CD14-positive monocyte (primary cell): ENCODE measurements at regions not wholly inside any gene's neighbourhood (a gene's known extent, or its start where the extent isn't known, plus 50 kb on each side); places are given as distances from the start of the nearest gene placed in this dataset.

Experiments used
- DNase-seq, 3 donors: peaks; one replicate each; pipeline ENCODE4 v3.0.0-alpha.2; 2011 to 2022
- H2AFZ ChIP-seq: 2 replicates; pipeline ENCODE4 v1.6.0; 2012; ENCODE audit warnings: mild to moderate bottlenecking, low read depth, low read length, inconsistent platforms; ENCODE audit not compliant: insufficient read depth, poor library complexity, severe bottlenecking
- H3K27ac ChIP-seq, 2 donors: 1 replicate in 1 of 2; 2 replicates in 1 of 2; pipeline ENCODE4 v1.5.1; 2012 to 2013; ENCODE audit warnings: low read length in 2 of 2, control low read depth in 1 of 2, inconsistent platforms in 1 of 2, low read depth in 1 of 2, mild to moderate bottlenecking in 1 of 2
- H3K27me3 ChIP-seq, 2 donors: one replicate each; pipeline versions ENCODE4 v1.6.0 to v1.6.1; 2011 to 2013; ENCODE audit warnings: low read length in 2 of 2; ENCODE audit not compliant: control insufficient read depth in 2 of 2, insufficient read depth in 2 of 2
- H3K36me3 ChIP-seq, 2 donors: replicated peaks in 1 of 2; 1 replicate in 1 of 2; 2 replicates in 1 of 2; pipeline versions ENCODE4 v1.5.1 to v1.6.1; 2012 to 2013; ENCODE audit warnings: low read length in 2 of 2, control low read depth in 1 of 2, inconsistent platforms in 1 of 2, mild to moderate bottlenecking in 1 of 2; ENCODE audit not compliant: insufficient read depth in 2 of 2, control insufficient read depth in 1 of 2
- H3K4me1 ChIP-seq, 2 donors: 1 replicate in 1 of 2; 2 replicates in 1 of 2; pipeline versions ENCODE4 v1.5.1 to v1.6.1; 2012 to 2013; ENCODE audit warnings: low read length in 2 of 2, control low read depth in 1 of 2, inconsistent platforms in 1 of 2, mild to moderate bottlenecking in 1 of 2, moderate library complexity in 1 of 2; ENCODE audit not compliant: insufficient read depth in 2 of 2, control insufficient read depth in 1 of 2
- H3K4me2 ChIP-seq: replicated peaks from 2 replicates; pipeline ENCODE3; 2012; ENCODE audit warnings: low read length, moderate library complexity, mild to moderate bottlenecking; ENCODE audit not compliant: poor library complexity, severe bottlenecking; ENCODE audit errors: extremely low read depth
- H3K4me3 ChIP-seq, 3 experiments: fragments of 200-600 bp in 1 of 3; sonication (generic) in 1 of 3; replicated peaks in 1 of 3; 1 replicate in 2 of 3; 2 replicates in 1 of 3; pipeline ENCODE4 v1.5.1; 2011 to 2013; ENCODE audit warnings: low read length in 3 of 3, mild to moderate bottlenecking in 3 of 3, control low read depth in 2 of 3, low read depth in 2 of 3, inconsistent platforms in 1 of 3, moderate library complexity in 1 of 3
- H3K79me2 ChIP-seq: 2 replicates; pipeline ENCODE4 v1.6.0; 2012; ENCODE audit warnings: mild to moderate bottlenecking, control low read depth, inconsistent platforms, low read length, moderate library complexity; ENCODE audit not compliant: insufficient read depth
- H3K9ac ChIP-seq: 2 replicates; pipeline ENCODE4 v1.6.0; 2017; ENCODE audit warnings: low read length, mild to moderate bottlenecking; ENCODE audit not compliant: insufficient read depth, poor library complexity, severe bottlenecking
- H3K9me3 ChIP-seq, 2 donors: replicated peaks in 1 of 2; 1 replicate in 1 of 2; 2 replicates in 1 of 2; pipeline versions ENCODE4 v1.5.1 to v1.6.1; 2012 to 2013; ENCODE audit warnings: low read length in 2 of 2, control low read depth in 1 of 2; ENCODE audit not compliant: control insufficient read depth in 1 of 2, insufficient read depth in 1 of 2
- H4K20me1 ChIP-seq: 2 replicates; pipeline ENCODE4 v1.6.0; 2012; ENCODE audit warnings: mild to moderate bottlenecking, low read length, control low read depth, moderate library complexity; ENCODE audit not compliant: insufficient read depth
- H3K27ac Mint-ChIP-seq, 7 donors: one replicate each; pipeline ENCODE4 v1.8.0; 2020; ENCODE audit warnings: mild to moderate bottlenecking in 7 of 7, mixed read lengths in 7 of 7, moderate library complexity in 6 of 7, inconsistent platforms in 2 of 7
- H3K27me3 Mint-ChIP-seq, 3 donors: one replicate each; pipeline ENCODE4 v1.8.0; 2021 to 2022; ENCODE audit warnings: low read depth in 3 of 3, mild to moderate bottlenecking in 3 of 3, mixed read lengths in 3 of 3, moderate library complexity in 3 of 3, inconsistent platforms in 1 of 3
- H3K36me3 Mint-ChIP-seq, 2 donors: one replicate each; pipeline ENCODE4 v1.8.0; 2020; ENCODE audit warnings: mixed read lengths in 2 of 2, inconsistent platforms in 1 of 2, mild to moderate bottlenecking in 1 of 2
- H3K4me1 Mint-ChIP-seq: one replicate; pipeline ENCODE4 v1.8.0; 2020; ENCODE audit warnings: mild to moderate bottlenecking, mixed read lengths
- H3K4me3 Mint-ChIP-seq, 2 donors: one replicate each; pipeline ENCODE4 v1.8.0; 2020; ENCODE audit warnings: mild to moderate bottlenecking in 2 of 2, mixed read lengths in 2 of 2, moderate library complexity in 1 of 2
- H3K9me3 Mint-ChIP-seq, 7 donors: one replicate each; pipeline ENCODE4 v1.8.0; 2020 to 2022; ENCODE audit warnings: mixed read lengths in 7 of 7, mild to moderate bottlenecking in 6 of 7, moderate library complexity in 6 of 7, inconsistent platforms in 2 of 7
- CTCF ChIP-seq: fragments of 200-600 bp; IDR thresholded peaks from one replicate; pipeline ENCODE4 v1.8.0; 2022; ENCODE audit warnings: antibody characterized with exemption, mild to moderate bottlenecking
- WGBS: methylation state at CpG from one replicate; pipeline ENCODE4 v1.1.5; 2013; ENCODE audit warnings: missing lambda C conversion rate; ENCODE audit not compliant: insufficient coverage; 5-methylcytosine and 5-hydroxymethylcytosine counted together
- intact Hi-C, 2 donors: fragments of 100-400 bp; cut with micrococcal nuclease; formaldehyde crosslinking; loops; one replicate each; pipeline versions ENCODE4 v1.15.0 to v1.15.1; 2023

GRCh38 chr13:97521726-97522125, 87.8 kb downstream of the RAP2A start:
- H3K36me3 ChIP-seq: no peaks in the 10 kb centered on the region
- no peaks in the 10 kb centered on the region for H3K4me1 ChIP-seq
- H3K36me3 Mint-ChIP-seq: no peaks in the 10 kb centered on the region
- WGBS: 71% methylated on average over 1 of the region's 2 CpGs
- H3K4me1 Mint-ChIP-seq: no peaks in the 10 kb centered on the region
- H3K27me3 ChIP-seq: no peaks in the 10 kb centered on the region
- H3K4me3 ChIP-seq: no peak overlapping the region
- intact Hi-C loops: no loop called here
- H3K9ac ChIP-seq: no peak overlapping the region
- H3K27me3 Mint-ChIP-seq: peaks cover 0 to 4% (median 2%) of the 10 kb centered on the region in 3 donors
- H3K4me2 ChIP-seq: no peak overlapping the region
- no peak for TF ChIP-seq CTCF
- H3K4me3 Mint-ChIP-seq: no peak overlapping the region
- no peaks in the 10 kb centered on the region for H4K20me1 ChIP-seq
- no peaks in the 10 kb centered on the region for H3K79me2 ChIP-seq
- no peak overlapping the region for H2AFZ ChIP-seq
- DNase-seq: no peak
- H3K9me3 Mint-ChIP-seq: peaks cover 4 to 12% (median 5%) of the 10 kb centered on the region in 7 donors
- H3K27ac Mint-ChIP-seq: no peak overlapping the region
- no peak overlapping the region for H3K27ac ChIP-seq
- no peaks in the 10 kb centered on the region for H3K9me3 ChIP-seq

GRCh38 chr13:97522243-97522642, 88.3 kb downstream of the RAP2A start:
- no peaks in the 10 kb centered on the region for H3K4me1 Mint-ChIP-seq
- H3K9me3 Mint-ChIP-seq: peaks cover 4 to 12% (median 5%) of the 10 kb centered on the region in 7 donors
- no peaks in the 10 kb centered on the region for H3K27me3 ChIP-seq
- no peak for TF ChIP-seq CTCF
- no peaks in the 10 kb centered on the region for H3K9me3 ChIP-seq
- no CpG with 5 or more reads among the region's 2 CpGs for WGBS
- no peak overlapping the region for H3K4me3 ChIP-seq
- no peak overlapping the region for H3K27ac ChIP-seq
- no peak for DNase-seq
- H4K20me1 ChIP-seq: no peaks in the 10 kb centered on the region
- no peak overlapping the region for H3K4me3 Mint-ChIP-seq
- no peak overlapping the region for H3K9ac ChIP-seq
- H3K79me2 ChIP-seq: no peaks in the 10 kb centered on the region
- H3K36me3 Mint-ChIP-seq: no peaks in the 10 kb centered on the region
- no peak overlapping the region for H3K4me2 ChIP-seq
- intact Hi-C loops: no loop called here
- no peaks in the 10 kb centered on the region for H3K4me1 ChIP-seq
- peaks cover 0 to 4% (median 2%) of the 10 kb centered on the region in 3 donors for H3K27me3 Mint-ChIP-seq
- no peak overlapping the region for H2AFZ ChIP-seq
- no peak overlapping the region for H3K27ac Mint-ChIP-seq
- H3K36me3 ChIP-seq: no peaks in the 10 kb centered on the region
